ENCODE measurements at regions not wholly inside any gene's neighbourhood (a gene's known extent, or its start where the extent isn't known, plus 50 kb on each side); places are given as distances from the start of the nearest gene placed in this dataset.

DNA sequence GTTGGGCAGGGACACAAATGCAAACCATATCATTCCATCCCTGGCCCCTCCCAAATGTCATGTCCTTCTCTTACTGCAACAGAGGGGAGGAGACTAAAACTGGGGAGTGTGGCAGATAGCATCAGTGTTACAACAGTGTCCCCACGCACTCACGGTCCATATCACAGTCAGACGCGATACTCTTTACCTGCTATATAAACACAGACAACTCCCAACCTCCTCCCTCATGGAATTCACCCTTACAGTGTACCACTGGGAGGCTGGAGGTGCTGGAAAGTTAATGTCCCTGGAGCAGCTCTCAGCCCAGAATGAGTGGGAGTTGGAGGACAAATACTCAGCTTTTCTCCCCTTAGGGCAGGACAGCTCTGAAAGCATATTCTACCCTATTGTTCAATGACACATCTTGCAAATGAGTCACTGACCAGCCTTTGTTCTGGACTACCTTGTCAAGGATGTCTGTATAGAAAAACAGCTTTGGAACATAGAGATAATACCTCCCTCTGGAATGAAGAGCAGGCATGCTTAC, 445.9 kb downstream of the SETD4 start:
- 80% methylated on average over 3 of the region's 4 CpGs for WGBS (ENCODE audit: insufficient coverage, low coverage, low lambda C conversion rate, missing lambda C conversion rate)
- Histone ChIP-seq H3K9me3 (no peaks in the 10 kb centered on the region), H3K4me3 (no peak overlapping the region), H3K27me3 (no peaks in the 10 kb centered on the region), H3K4me1 (peaks cover 0 to 5% (median 0%) of the 10 kb centered on the region in 4 donors), H3K36me3 (no peaks in the 10 kb centered on the region), H3K27ac (no peak overlapping the region)
- DNase-seq (no peak), ATAC-seq (no peak)
- intact Hi-C loops (cut with DNase I), result no loop called here
- TF ChIP-seq, protein P1, sequence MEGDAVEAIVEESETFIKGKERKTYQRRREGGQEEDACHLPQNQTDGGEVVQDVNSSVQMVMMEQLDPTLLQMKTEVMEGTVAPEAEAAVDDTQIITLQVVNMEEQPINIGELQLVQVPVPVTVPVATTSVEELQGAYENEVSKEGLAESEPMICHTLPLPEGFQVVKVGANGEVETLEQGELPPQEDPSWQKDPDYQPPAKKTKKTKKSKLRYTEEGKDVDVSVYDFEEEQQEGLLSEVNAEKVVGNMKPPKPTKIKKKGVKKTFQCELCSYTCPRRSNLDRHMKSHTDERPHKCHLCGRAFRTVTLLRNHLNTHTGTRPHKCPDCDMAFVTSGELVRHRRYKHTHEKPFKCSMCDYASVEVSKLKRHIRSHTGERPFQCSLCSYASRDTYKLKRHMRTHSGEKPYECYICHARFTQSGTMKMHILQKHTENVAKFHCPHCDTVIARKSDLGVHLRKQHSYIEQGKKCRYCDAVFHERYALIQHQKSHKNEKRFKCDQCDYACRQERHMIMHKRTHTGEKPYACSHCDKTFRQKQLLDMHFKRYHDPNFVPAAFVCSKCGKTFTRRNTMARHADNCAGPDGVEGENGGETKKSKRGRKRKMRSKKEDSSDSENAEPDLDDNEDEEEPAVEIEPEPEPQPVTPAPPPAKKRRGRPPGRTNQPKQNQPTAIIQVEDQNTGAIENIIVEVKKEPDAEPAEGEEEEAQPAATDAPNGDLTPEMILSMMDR (IDR thresholded peaks at IDR 0.05), result no peak
- no peak for TF ChIP-seq POLR2A (IDR thresholded peaks at IDR 0.05)

GRCh38 chr21:35611708-35612132, 448.6 kb downstream of the SETD4 start:
- Histone ChIP-seq H3K4me3 (no peak overlapping the region), H3K4me1 (peaks cover 0 to 5% (median 0%) of the 10 kb centered on the region in 4 donors), H3K27ac (no peak overlapping the region), H3K9me3 (peaks cover 0 to 4% (median 0%) of the 10 kb centered on the region in 4 donors), H3K27me3 (no peaks in the 10 kb centered on the region), H3K36me3 (no peaks in the 10 kb centered on the region)
- WGBS (ENCODE audit: insufficient coverage, low coverage, low lambda C conversion rate, missing lambda C conversion rate), result 70% methylated on average over 2 of the region's 2 CpGs
- ATAC-seq (no peak), DNase-seq (no peak)
- intact Hi-C loops (cut with DNase I), result no loop called here
- no peak for TF ChIP-seq POLR2A (IDR thresholded peaks at IDR 0.05)

DNA sequence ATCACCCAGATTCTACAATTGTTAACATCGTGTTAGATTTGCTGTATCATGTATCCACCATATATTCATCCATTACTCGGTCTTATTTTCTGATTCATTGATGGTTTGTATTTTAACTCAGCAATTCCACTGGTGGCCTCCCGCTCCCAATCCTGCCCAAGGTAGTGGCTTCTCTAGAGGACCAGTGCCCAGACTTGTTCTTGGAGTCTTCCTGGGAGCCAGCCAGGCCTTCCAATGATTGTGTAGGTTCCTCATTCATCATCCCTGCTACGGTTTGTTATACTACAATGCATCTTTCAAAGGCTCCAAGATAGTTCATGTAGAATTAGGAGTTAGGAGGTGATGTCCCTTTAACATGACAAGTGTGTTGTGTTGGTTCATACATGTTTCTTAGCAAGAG, 451.1 kb downstream of the SETD4 start:
- no peak for TF ChIP-seq POLR2A (IDR thresholded peaks at IDR 0.05)
- TF ChIP-seq, protein P1 (IDR thresholded peaks at IDR 0.05), result no peak
- intact Hi-C loops (cut with DNase I), result no loop called here
- no peak for ATAC-seq
- Histone ChIP-seq H3K4me3 (no peak overlapping the region), H3K27me3 (no peaks in the 10 kb centered on the region), H3K9me3 (peaks cover 0 to 4% (median 0%) of the 10 kb centered on the region in 4 donors), H3K4me1 (no peaks in the 10 kb centered on the region), H3K36me3 (no peaks in the 10 kb centered on the region), H3K27ac (no peak overlapping the region)
- 89% methylated on average over 4 of the region's 4 CpGs for WGBS (ENCODE audit: insufficient coverage, low coverage, low lambda C conversion rate, missing lambda C conversion rate)
- no peak for DNase-seq

DNA sequence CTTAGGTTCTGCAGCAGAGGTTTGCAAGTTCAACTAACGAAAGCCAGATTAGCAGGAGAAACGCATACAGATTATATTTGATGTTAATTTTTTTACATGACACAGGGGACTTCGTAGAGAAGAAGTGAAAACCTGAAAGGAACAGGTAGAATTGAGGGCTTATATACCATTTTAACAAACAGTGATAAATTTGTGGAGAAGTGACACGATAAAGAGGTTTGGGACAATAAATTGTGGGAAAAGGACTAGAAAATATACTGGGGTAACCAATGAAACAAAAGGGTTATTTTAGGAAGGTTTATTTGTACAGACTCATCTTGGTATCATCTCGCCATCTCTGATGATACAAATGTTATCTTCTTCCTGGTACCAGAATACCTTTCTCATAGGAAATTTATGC, 452.9 kb downstream of the SETD4 start:
- Histone ChIP-seq H3K27ac (no peak overlapping the region), H3K9me3 (peaks cover 0 to 4% (median 0%) of the 10 kb centered on the region in 4 donors), H3K36me3 (no peaks in the 10 kb centered on the region), H3K27me3 (no peaks in the 10 kb centered on the region), H3K4me1 (no peaks in the 10 kb centered on the region), H3K4me3 (no peak overlapping the region)
- ATAC-seq (no peak), DNase-seq (no peak)
- intact Hi-C loops (cut with DNase I), result no loop called here
- WGBS (ENCODE audit: insufficient coverage, low coverage, low lambda C conversion rate, missing lambda C conversion rate), result 73% methylated on average over 5 of the region's 5 CpGs
- no peak for TF ChIP-seq POLR2A (IDR thresholded peaks at IDR 0.05)
- TF ChIP-seq, protein P1 (IDR thresholded peaks at IDR 0.05), result no peak

DNA sequence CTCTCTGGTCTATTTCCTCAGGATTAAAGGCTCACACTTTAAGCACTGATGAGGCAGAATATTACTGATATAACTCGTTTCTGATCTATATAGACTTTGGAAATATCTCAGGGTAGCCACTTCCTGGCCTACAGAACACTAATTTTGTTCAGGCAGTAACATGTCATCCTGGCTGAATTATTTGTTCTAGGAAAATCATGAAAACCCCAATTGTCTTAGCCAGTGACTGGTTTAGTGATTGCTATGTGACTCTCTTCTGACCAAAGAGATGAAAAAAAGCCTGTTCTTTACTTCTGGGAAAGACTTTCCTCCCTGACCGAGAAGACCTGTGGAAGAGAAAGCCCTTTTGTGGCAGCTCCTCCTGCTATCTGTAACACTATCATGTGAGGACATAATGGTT, 453.7 kb downstream of the SETD4 start:
- ATAC-seq, result no peak
- 55% methylated on average over 2 of the region's 2 CpGs for WGBS (ENCODE audit: insufficient coverage, low coverage, low lambda C conversion rate, missing lambda C conversion rate)
- intact Hi-C loops (cut with DNase I), result no loop called here

More for the DNA sequence above, 453.7 kb downstream of the SETD4 start:
- Histone ChIP-seq H3K27ac (no peak overlapping the region), H3K36me3 (no peaks in the 10 kb centered on the region), H3K4me3 (no peak overlapping the region), H3K4me1 (no peaks in the 10 kb centered on the region), H3K9me3 (peaks cover 0 to 4% (median 0%) of the 10 kb centered on the region in 4 donors), H3K27me3 (no peaks in the 10 kb centered on the region)
- DNase-seq, result no peak
- TF ChIP-seq POLR2A (IDR thresholded peaks at IDR 0.05), result no peak
- TF ChIP-seq, protein P1 (IDR thresholded peaks at IDR 0.05), result no peak
